DND-41 (cell line): ENCODE measurements at regions not wholly inside any gene's neighbourhood (a gene's known extent, or its start where the extent isn't known, plus 50 kb on each side); places are given as distances from the start of the nearest gene placed in this dataset.

Experiments
- ATAC-seq: fragments of 200-7000 bp; cut with Tn5 transposase; 3 replicates; pipeline ENCODE4 v1.9.1; 2021; ENCODE audit warnings: low read depth; ENCODE audit not compliant: insufficient read depth
- DNase-seq: peaks from one replicate; pipeline ENCODE4 v3.0.0-alpha.2; 2020
- H2AFZ ChIP-seq: 2 replicates; pipeline ENCODE4 v1.6.0; 2012; ENCODE audit warnings: low read depth, low read length
- H3K27ac ChIP-seq: 2 replicates; pipeline ENCODE4 v1.5.1; 2012; ENCODE audit warnings: low read length, inconsistent platforms
- H3K27me3 ChIP-seq: fragments of 200-600 bp; sonication (generic); 2 replicates; pipeline ENCODE4 v1.6.0; 2012; ENCODE audit warnings: low read length, mild to moderate bottlenecking, inconsistent platforms; ENCODE audit not compliant: insufficient read depth, poor library complexity
- H3K36me3 ChIP-seq: 2 replicates; pipeline ENCODE4 v1.5.1; 2012; ENCODE audit warnings: low read length, inconsistent platforms; ENCODE audit not compliant: insufficient read depth
- H3K4me1 ChIP-seq: 2 replicates; pipeline ENCODE4 v1.5.1; 2012; ENCODE audit warnings: mild to moderate bottlenecking, low read length; ENCODE audit not compliant: insufficient read depth
- H3K4me2 ChIP-seq: 2 replicates; pipeline ENCODE4 v1.6.0; 2012; ENCODE audit warnings: mild to moderate bottlenecking, moderate library complexity, low read length, inconsistent platforms; ENCODE audit not compliant: insufficient read depth
- H3K4me3 ChIP-seq, 2 experiments: fragments of 200-600 bp in 1 of 2; shearing (Covaris generic) in 1 of 2; 2 replicates each; pipeline ENCODE4 v1.5.1; 2012 to 2016; ENCODE audit warnings: inconsistent platforms in 2 of 2, low read length in 2 of 2, mild to moderate bottlenecking in 2 of 2, low read depth in 1 of 2, moderate library complexity in 1 of 2
- H3K79me2 ChIP-seq: 2 replicates; pipeline ENCODE4 v1.6.0; 2012; ENCODE audit warnings: low read length, inconsistent platforms; ENCODE audit not compliant: insufficient read depth
- H3K9ac ChIP-seq: 2 replicates; pipeline ENCODE4 v1.6.0; 2012; ENCODE audit warnings: low read depth, mild to moderate bottlenecking, inconsistent platforms, low read length, moderate library complexity
- H3K9me3 ChIP-seq: 2 replicates; pipeline ENCODE4 v1.5.1; 2012; ENCODE audit warnings: low read length, moderate library complexity, mild to moderate bottlenecking, inconsistent platforms; ENCODE audit not compliant: insufficient read depth, severe bottlenecking
- H4K20me1 ChIP-seq: 2 replicates; pipeline ENCODE4 v1.6.0; 2012; ENCODE audit warnings: low read length; ENCODE audit not compliant: insufficient read depth
- EZH2 ChIP-seq: IDR thresholded peaks from 3 replicates; pipeline ENCODE4 v1.6.1; 2012; ENCODE audit warnings: borderline replicate concordance, low read depth, mild to moderate bottlenecking, moderate library complexity, low read length, inconsistent platforms; ENCODE audit not compliant: severe bottlenecking
- TF ChIP-seq, protein P1 (sequence below): IDR thresholded peaks from 2 replicates; pipeline ENCODE4 v1.5.1; 2012; ENCODE audit warnings: borderline replicate concordance, low read length, moderate library complexity, mild to moderate bottlenecking; ENCODE audit not compliant: poor library complexity, severe bottlenecking; ENCODE audit errors: extremely low read depth

DNA sequence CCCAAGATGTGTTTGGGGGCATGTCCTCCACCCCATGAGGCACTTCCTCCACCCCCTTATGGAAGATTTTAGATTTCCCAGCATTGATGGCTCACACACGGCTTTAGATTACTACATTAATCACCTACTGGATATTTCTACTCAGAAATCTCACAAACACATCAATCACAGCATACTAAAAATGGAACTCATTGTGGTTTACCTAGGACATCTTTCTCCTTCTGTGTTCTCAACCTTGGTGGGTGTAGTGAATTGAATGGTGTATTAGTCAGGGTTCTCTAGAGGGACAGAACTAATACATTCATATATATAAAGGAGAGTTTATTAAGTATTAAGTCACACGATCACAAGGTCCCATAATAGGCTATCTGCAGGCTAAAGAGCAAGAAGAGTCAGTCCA, 82.1 kb upstream of the CYRIA start:
- H3K27me3 ChIP-seq, result no peaks in the 10 kb centered on the region
- no peaks in the 10 kb centered on the region for H3K36me3 ChIP-seq
- H3K9me3 ChIP-seq, result no peaks in the 10 kb centered on the region
- no peak for TF ChIP-seq EZH2
- TF ChIP-seq, protein P1, sequence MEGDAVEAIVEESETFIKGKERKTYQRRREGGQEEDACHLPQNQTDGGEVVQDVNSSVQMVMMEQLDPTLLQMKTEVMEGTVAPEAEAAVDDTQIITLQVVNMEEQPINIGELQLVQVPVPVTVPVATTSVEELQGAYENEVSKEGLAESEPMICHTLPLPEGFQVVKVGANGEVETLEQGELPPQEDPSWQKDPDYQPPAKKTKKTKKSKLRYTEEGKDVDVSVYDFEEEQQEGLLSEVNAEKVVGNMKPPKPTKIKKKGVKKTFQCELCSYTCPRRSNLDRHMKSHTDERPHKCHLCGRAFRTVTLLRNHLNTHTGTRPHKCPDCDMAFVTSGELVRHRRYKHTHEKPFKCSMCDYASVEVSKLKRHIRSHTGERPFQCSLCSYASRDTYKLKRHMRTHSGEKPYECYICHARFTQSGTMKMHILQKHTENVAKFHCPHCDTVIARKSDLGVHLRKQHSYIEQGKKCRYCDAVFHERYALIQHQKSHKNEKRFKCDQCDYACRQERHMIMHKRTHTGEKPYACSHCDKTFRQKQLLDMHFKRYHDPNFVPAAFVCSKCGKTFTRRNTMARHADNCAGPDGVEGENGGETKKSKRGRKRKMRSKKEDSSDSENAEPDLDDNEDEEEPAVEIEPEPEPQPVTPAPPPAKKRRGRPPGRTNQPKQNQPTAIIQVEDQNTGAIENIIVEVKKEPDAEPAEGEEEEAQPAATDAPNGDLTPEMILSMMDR, result no peak
- H3K9ac ChIP-seq, result no peak overlapping the region
- no peak overlapping the region for H3K4me3 ChIP-seq
- no peak overlapping the region for H3K4me2 ChIP-seq
- H4K20me1 ChIP-seq, result no peaks in the 10 kb centered on the region
- no peak overlapping the region for H3K27ac ChIP-seq
- ATAC-seq, result no peak
- H2AFZ ChIP-seq, result no peak overlapping the region
- no peak for DNase-seq
- no peaks in the 10 kb centered on the region for H3K79me2 ChIP-seq
- no peaks in the 10 kb centered on the region for H3K4me1 ChIP-seq

DNA sequence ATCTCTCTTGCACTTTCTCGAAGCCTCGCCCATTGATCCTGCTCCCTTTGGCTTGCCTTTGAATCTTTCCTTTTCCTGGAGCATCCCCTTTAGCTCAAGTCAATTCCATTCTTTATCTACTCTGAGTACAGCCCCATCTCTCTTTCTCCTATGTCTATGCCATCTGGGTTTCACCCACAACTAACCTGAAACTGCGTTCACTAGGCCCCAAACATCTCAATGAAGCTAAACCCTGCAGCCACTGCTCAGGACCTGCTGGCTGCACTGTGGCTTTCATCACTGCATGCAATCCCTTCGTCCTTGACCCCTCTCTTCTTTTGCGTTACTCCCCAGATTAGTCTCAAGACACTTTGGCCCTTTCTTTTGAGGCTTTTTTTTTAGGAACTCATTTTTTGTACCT, 81.6 kb upstream of the CYRIA start:
- Histone ChIP-seq H3K79me2 (no peaks in the 10 kb centered on the region), H4K20me1 (no peaks in the 10 kb centered on the region), H3K9ac (no peak overlapping the region), H3K4me2 (no peak overlapping the region), H3K27ac (no peak overlapping the region), H3K36me3 (no peaks in the 10 kb centered on the region), H3K27me3 (no peaks in the 10 kb centered on the region), H3K4me3 (no peak overlapping the region), H3K9me3 (no peaks in the 10 kb centered on the region), H2AFZ (no peak overlapping the region), H3K4me1 (no peaks in the 10 kb centered on the region)
- TF ChIP-seq, protein P1, result no peak
- TF ChIP-seq EZH2, result no peak
- ATAC-seq (no peak), DNase-seq (no peak)

DNA sequence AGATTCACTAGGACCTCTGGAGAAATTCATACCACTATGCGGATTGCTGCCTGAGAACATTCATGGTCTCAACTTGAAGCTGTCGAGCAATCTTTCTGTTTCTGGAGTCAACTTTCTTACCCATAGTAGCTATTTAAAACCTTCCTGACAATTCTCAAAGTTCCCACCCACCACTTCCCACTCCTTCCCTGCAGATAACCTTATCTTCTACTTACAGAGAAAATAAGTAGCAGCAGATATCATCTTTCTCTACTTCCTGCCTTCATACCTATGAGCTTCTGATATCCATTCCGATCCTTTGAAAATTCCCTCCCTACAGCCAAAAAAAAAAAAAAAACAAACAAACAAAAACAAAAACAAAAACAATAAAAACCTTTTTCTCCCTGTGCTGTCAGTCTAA, 81.2 kb upstream of the CYRIA start:
- H3K36me3 ChIP-seq, result no peaks in the 10 kb centered on the region

More for the DNA sequence above, 81.2 kb upstream of the CYRIA start:
- no peak for TF ChIP-seq EZH2
- TF ChIP-seq, protein P1, result no peak
- Histone ChIP-seq H3K79me2 (no peaks in the 10 kb centered on the region), H3K4me2 (no peak overlapping the region), H3K9ac (no peak overlapping the region), H3K9me3 (no peaks in the 10 kb centered on the region), H3K4me3 (no peak overlapping the region), H4K20me1 (no peaks in the 10 kb centered on the region), H3K27me3 (no peaks in the 10 kb centered on the region), H3K27ac (no peak overlapping the region), H3K4me1 (no peaks in the 10 kb centered on the region), H2AFZ (no peak overlapping the region)
- no peak for ATAC-seq
- no peak for DNase-seq
